GM18505 (cell line): ENCODE measurements at regions not wholly inside any gene's neighbourhood (a gene's known extent, or its start where the extent isn't known, plus 50 kb on each side); places are given as distances from the start of the nearest gene placed in this dataset.

ENCODE experiments used
- ATAC-seq: cut with Tn5 transposase; IDR thresholded peaks from one replicate; pipeline ENCODE4 v1.9.1; 2021; ENCODE audit not compliant: unreplicated experiment
- POLR2A ChIP-seq: IDR thresholded peaks from 4 replicates; pipeline ENCODE4 v1.6.1; 2011; ENCODE audit warnings: borderline replicate concordance; ENCODE audit not compliant: insufficient read depth, insufficient read length; ENCODE audit errors: extremely low read depth

GRCh38 chr3:18758047-18758704 lies 333.0 kb upstream of the SATB1 start:
- TF ChIP-seq POLR2A, result no peak
- ATAC-seq, result peak; percentile 87

DNA sequence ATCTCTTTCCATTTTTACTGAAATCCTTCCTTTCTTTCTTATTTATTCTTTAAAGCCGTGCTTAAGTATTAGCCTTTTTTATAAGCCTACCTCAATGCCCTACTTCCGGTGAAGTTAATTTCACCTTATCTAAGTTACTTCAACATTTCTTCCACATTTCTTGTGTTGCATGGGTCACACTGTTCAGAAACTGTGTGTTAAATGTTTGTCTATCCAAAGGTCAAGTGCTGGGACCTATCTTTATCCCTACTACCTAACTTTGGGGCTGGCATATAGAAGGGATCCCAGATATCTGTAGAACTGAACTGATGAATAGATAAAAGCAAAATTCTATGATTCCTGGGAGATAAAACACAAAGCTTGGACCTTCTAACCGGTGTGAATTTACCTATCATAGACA lies 332.3 kb upstream of the SATB1 start:
- TF ChIP-seq POLR2A, result no peak
- no peak for ATAC-seq

GRCh38 chr3:18752273-18752934 lies 327.3 kb upstream of the SATB1 start:
- no peak for ATAC-seq
- TF ChIP-seq POLR2A, result no peak

- no peak for TF ChIP-seq POLR2A
- ATAC-seq, result peak; percentile 69
Measured at GRCh38 chr3:18751514-18751913, 326.4 kb upstream of the SATB1 start.

- TF ChIP-seq POLR2A, result no peak
- no peak for ATAC-seq
Measured at GRCh38 chr3:18747383-18747782, 322.2 kb upstream of the SATB1 start.

- no peak for TF ChIP-seq POLR2A
- ATAC-seq, result no peak
Measured at GRCh38 chr3:18745472-18745871, 320.3 kb upstream of the SATB1 start.

DNA sequence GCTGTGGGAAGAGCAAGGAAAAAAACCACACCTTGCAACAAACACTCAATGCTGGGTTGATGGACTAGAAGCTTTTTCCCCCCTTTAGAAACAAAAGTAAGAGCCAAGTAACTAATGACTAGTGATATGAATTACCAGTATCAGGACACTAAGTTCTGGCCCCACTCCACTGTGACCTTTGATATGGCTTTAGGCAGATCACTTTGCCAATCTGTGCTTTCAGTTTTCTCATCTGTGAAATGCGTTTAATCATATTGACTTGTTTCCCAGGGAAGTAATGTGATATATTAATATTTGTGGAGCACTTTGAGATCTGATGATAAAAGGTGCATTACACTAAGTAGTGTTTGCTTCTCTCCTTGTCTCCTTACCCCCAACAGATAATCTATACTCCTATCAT lies 319.3 kb upstream of the SATB1 start:
- ATAC-seq, result no peak
- TF ChIP-seq POLR2A, result no peak

DNA sequence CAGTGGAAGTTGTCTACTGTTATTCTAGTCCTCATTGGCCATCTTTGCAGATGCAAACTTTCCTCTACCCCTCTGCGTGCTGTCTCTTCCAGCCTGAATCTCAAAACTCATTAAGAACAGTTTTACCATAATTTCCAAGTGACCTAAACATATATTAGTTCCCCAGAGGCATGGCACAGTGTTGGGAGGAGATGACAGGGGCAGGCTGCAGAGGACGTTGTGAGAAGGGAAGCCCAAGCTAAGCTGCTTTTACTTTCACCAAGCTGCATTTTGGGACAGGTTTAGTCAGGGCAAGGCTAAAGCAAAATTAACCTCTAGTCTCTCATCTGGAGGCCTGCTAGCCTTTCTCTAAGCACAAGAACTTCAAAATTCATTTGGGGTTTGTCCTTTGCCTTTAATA lies 318.6 kb upstream of the SATB1 start:
- ATAC-seq, result no peak
- TF ChIP-seq POLR2A, result no peak

DNA sequence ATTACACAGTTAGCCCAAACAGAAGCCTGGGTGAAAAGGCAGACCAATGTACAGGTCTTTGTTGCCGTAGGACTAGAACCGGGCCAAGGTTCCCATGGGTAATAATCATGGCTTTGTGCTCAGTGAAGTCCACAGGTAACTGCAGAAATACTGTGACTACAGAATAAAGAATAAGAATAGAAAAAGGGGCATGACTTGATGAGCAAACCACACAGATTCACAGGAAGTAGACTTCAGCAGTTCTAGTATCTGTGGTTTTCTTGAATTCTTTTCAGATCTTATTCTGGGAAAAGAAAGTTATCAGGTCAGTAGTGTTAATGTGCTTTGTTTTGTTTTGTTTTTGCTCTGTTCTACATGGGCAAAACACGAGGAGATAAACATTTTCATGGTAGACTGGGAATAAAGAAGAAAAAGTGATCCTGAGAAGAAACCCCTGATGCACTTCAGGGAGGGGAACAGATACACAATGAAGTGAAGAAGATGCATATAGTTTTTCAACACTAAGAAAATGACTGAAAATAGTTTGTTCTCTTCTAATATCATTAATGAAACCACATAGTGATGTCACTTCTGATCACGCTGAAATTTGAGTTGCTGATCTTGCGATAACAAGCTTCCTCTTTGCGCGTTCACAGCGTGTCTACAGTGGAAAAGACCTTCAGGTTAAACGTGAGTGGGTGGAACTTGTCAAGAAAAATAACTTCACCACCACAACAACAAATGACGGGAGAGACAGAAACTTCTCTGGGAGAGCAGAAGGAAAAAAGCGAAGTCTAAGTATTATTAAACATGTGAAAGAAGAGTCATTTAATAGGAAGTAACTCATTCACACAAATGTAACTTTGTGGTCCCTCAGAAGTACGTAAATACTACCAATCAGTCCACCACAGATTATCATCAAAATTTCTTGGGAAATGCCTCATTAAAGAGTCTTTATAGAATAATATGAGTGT lies 315.8 kb upstream of the SATB1 start:
- no peak for TF ChIP-seq POLR2A
- ATAC-seq, result peak; percentile 89

DNA sequence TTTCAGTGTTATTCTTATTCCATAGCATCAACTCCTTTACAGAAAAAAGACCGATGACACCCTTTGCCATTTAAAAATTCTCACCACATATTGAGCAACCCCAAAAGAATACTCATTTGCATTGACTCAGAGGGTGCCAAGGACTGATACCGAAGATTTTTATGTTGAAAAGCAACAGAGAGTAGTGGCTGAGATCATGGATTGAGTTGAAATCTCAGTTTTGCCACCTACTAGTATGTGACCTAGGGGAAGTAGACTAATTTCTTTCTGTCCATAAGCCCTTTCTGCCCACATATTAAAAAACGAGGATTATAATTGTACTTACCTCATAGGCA lies 313.9 kb upstream of the SATB1 start:
- no peak for ATAC-seq

GRCh38 chr3:18738393-18739098 lies 313.4 kb upstream of the SATB1 start:
- no peak for TF ChIP-seq POLR2A
- ATAC-seq, result no peak

More for the DNA sequence above, 313.9 kb upstream of the SATB1 start:
- TF ChIP-seq POLR2A, result no peak

GRCh38 chr3:18735005-18735404 lies 309.9 kb upstream of the SATB1 start:
- TF ChIP-seq POLR2A, result no peak
- ATAC-seq, result no peak

GRCh38 chr3:18734309-18734708 lies 309.2 kb upstream of the SATB1 start:
- TF ChIP-seq POLR2A, result no peak
- no peak for ATAC-seq
